Choroid plexus epithelial cell (primary cell): ENCODE measurements at regions not wholly inside any gene's neighbourhood (a gene's known extent, or its start where the extent isn't known, plus 50 kb on each side); places are given as distances from the start of the nearest gene placed in this dataset.

Experiments used
- DNase-seq: peaks from one replicate; pipeline ENCODE4 v3.0.0-alpha.2; 2010; ENCODE audit warnings: low read depth
- H3K4me3 ChIP-seq: 2 replicates; pipeline ENCODE4 v1.5.1; 2011; ENCODE audit warnings: low read depth, mild to moderate bottlenecking, control low read depth, low read length, moderate library complexity
- CTCF ChIP-seq: conservative IDR thresholded peaks from 2 replicates; pipeline ENCODE4 v1.5.1; 2011; ENCODE audit warnings: low read depth, mild to moderate bottlenecking, control low read depth, inconsistent platforms, low read length, moderate library complexity

- TF ChIP-seq CTCF = peak; percentile 99
- H3K4me3 ChIP-seq = peak overlapping the region; percentile 31
- peak; percentile 61 for DNase-seq
These were observed 91.1 kb upstream of the OPRM1 start for GRCh38 chr6:153947808-153948447.

GRCh38 chr6:153944201-153944600 is 94.8 kb upstream of the OPRM1 start:
- no peak overlapping the region for H3K4me3 ChIP-seq
- no peak for DNase-seq
- TF ChIP-seq CTCF = no peak

GRCh38 chr6:153942361-153942760 is 96.7 kb upstream of the OPRM1 start:
- DNase-seq = no peak
- no peak for TF ChIP-seq CTCF
- H3K4me3 ChIP-seq = no peak overlapping the region

GRCh38 chr6:153941768-153942167 is 97.3 kb upstream of the OPRM1 start:
- no peak for DNase-seq
- no peak overlapping the region for H3K4me3 ChIP-seq
- TF ChIP-seq CTCF = no peak

GRCh38 chr6:153938876-153939275 is 100.2 kb upstream of the OPRM1 start:
- TF ChIP-seq CTCF = no peak
- no peak overlapping the region for H3K4me3 ChIP-seq
- no peak for DNase-seq

GRCh38 chr6:153931431-153931830 is 107.6 kb upstream of the OPRM1 start:
- no peak overlapping the region for H3K4me3 ChIP-seq
- no peak for TF ChIP-seq CTCF
- DNase-seq = no peak

- no peak for TF ChIP-seq CTCF
- H3K4me3 ChIP-seq = no peak overlapping the region
- peak; percentile 5 for DNase-seq
These were observed 111.2 kb upstream of the OPRM1 start for GRCh38 chr6:153927867-153928266.
